Hepatocyte (in vitro differentiated cells): ENCODE measurements at regions not wholly inside any gene's neighbourhood (a gene's known extent, or its start where the extent isn't known, plus 50 kb on each side); places are given as distances from the start of the nearest gene placed in this dataset.

ENCODE experiments used
- EZH2phosphoT487 ChIP-seq: fragments of 200-600 bp; sonication (generic); IDR thresholded peaks from one replicate; pipeline ENCODE4 v1.6.1; 2018; ENCODE audit warnings: antibody characterized with exemption, mild to moderate bottlenecking, low read depth, moderate library complexity; ENCODE audit not compliant: unreplicated experiment, severe bottlenecking
- TF ChIP-seq, protein P1 (sequence below): fragments of 200-600 bp; sonication (generic); IDR thresholded peaks from 2 replicates; pipeline ENCODE4 v1.5.1; 2016; ENCODE audit warnings: antibody characterized with exemption, mild to moderate bottlenecking; ENCODE audit not compliant: poor library complexity

DNA sequence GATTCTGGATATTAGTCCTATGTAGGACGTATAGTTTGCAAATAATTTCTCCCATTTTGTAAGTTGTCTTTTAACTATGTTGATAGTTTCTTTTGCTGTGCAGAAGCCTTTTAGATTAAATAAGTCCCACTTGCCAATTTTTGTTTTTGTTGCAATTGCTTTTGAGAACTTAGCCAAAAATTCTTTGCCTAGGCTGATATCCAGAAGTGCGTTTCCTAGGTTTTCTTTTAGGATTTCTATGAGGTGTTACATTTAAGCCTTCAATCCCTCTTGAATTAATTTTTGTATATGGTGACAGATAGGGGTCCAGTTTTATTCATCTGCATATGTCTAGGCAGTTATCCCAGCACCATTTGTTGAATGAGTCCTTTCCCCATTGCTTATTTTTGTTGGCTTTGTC, 264.4 kb upstream of the OR4E1 start:
- TF ChIP-seq EZH2phosphoT487: no peak
- TF ChIP-seq, protein P1, sequence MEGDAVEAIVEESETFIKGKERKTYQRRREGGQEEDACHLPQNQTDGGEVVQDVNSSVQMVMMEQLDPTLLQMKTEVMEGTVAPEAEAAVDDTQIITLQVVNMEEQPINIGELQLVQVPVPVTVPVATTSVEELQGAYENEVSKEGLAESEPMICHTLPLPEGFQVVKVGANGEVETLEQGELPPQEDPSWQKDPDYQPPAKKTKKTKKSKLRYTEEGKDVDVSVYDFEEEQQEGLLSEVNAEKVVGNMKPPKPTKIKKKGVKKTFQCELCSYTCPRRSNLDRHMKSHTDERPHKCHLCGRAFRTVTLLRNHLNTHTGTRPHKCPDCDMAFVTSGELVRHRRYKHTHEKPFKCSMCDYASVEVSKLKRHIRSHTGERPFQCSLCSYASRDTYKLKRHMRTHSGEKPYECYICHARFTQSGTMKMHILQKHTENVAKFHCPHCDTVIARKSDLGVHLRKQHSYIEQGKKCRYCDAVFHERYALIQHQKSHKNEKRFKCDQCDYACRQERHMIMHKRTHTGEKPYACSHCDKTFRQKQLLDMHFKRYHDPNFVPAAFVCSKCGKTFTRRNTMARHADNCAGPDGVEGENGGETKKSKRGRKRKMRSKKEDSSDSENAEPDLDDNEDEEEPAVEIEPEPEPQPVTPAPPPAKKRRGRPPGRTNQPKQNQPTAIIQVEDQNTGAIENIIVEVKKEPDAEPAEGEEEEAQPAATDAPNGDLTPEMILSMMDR: no peak
